Osteoblast (primary cell): ENCODE measurements at regions not wholly inside any gene's neighbourhood (a gene's known extent, or its start where the extent isn't known, plus 50 kb on each side); places are given as distances from the start of the nearest gene placed in this dataset.

ENCODE experiments used
- DNase-seq: peaks from one replicate; pipeline ENCODE4 v3.0.0; 2011; ENCODE audit warnings: low spot score, mixed read lengths; ENCODE audit not compliant: insufficient read length; ENCODE audit errors: missing footprints
- H2AFZ ChIP-seq: 2 replicates; pipeline ENCODE4 v1.6.0; 2011; ENCODE audit warnings: mild to moderate bottlenecking, low read length
- H3K27ac ChIP-seq: 2 replicates; pipeline ENCODE4 v1.5.1; 2011; ENCODE audit warnings: mild to moderate bottlenecking, low read depth, low read length, moderate library complexity
- H3K27me3 ChIP-seq: 2 replicates; pipeline ENCODE4 v1.6.0; 2012; ENCODE audit warnings: mild to moderate bottlenecking, control low read depth, inconsistent platforms, low read length, moderate library complexity; ENCODE audit not compliant: insufficient read depth
- H3K36me3 ChIP-seq: 2 replicates; pipeline ENCODE4 v1.5.1; 2011; ENCODE audit warnings: mild to moderate bottlenecking, low read length, control low read depth, moderate library complexity; ENCODE audit not compliant: insufficient read depth
- H3K4me1 ChIP-seq: 2 replicates; pipeline ENCODE4 v1.5.1; 2011; ENCODE audit warnings: mild to moderate bottlenecking, low read length, control low read depth, moderate library complexity; ENCODE audit not compliant: insufficient read depth
- H3K4me2 ChIP-seq: 2 replicates; pipeline ENCODE4 v1.6.0; 2011; ENCODE audit warnings: mild to moderate bottlenecking, low read length; ENCODE audit not compliant: insufficient read depth
- H3K4me3 ChIP-seq: fragments of 200-600 bp; sonication (generic); 3 replicates; pipeline ENCODE4 v1.5.1; 2012; ENCODE audit warnings: mild to moderate bottlenecking, low read length, inconsistent platforms; ENCODE audit not compliant: insufficient read depth
- H3K79me2 ChIP-seq: 2 replicates; pipeline ENCODE4 v1.6.0; 2012; ENCODE audit warnings: mild to moderate bottlenecking, low read length, control low read depth, inconsistent platforms; ENCODE audit not compliant: insufficient read depth
- H3K9me3 ChIP-seq: 2 replicates; pipeline ENCODE4 v1.5.1; 2011; ENCODE audit warnings: low read depth, low read length, control low read depth
- H4K20me1 ChIP-seq: 2 replicates; pipeline ENCODE4 v1.6.0; 2012; ENCODE audit warnings: mild to moderate bottlenecking, low read length, control low read depth; ENCODE audit not compliant: insufficient read depth
- CTCF ChIP-seq: IDR thresholded peaks from 2 replicates; pipeline ENCODE4 v1.5.1; 2011; ENCODE audit warnings: mild to moderate bottlenecking, low read depth, low read length, moderate library complexity; ENCODE audit errors: extremely low read depth

GRCh38 chr12:88408823-88409222 lies 171.4 kb downstream of the KITLG start:
- no peaks in the 10 kb centered on the region for H3K27me3 ChIP-seq
- no peaks in the 10 kb centered on the region for H3K4me1 ChIP-seq
- peaks cover 17% of the 10 kb centered on the region for H3K79me2 ChIP-seq
- H3K4me3 ChIP-seq, result no peak overlapping the region
- no peak overlapping the region for H2AFZ ChIP-seq
- TF ChIP-seq CTCF, result no peak
- no peaks in the 10 kb centered on the region for H3K36me3 ChIP-seq
- no peaks in the 10 kb centered on the region for H3K9me3 ChIP-seq
- H3K4me2 ChIP-seq, result no peak overlapping the region
- H4K20me1 ChIP-seq, result no peaks in the 10 kb centered on the region
- no peak for DNase-seq
- H3K27ac ChIP-seq, result no peak overlapping the region

- no peak for DNase-seq
- no peaks in the 10 kb centered on the region for H3K4me1 ChIP-seq
- H3K4me2 ChIP-seq, result no peak overlapping the region
- no peaks in the 10 kb centered on the region for H3K27me3 ChIP-seq
- no peaks in the 10 kb centered on the region for H4K20me1 ChIP-seq
- no peak overlapping the region for H3K27ac ChIP-seq
- H3K79me2 ChIP-seq, result peaks cover 19% of the 10 kb centered on the region
- no peaks in the 10 kb centered on the region for H3K36me3 ChIP-seq
- no peak overlapping the region for H3K4me3 ChIP-seq
- H3K9me3 ChIP-seq, result no peaks in the 10 kb centered on the region
- no peak overlapping the region for H2AFZ ChIP-seq
- no peak for TF ChIP-seq CTCF
Measured at GRCh38 chr12:88409257-88409656, 171.0 kb downstream of the KITLG start.

DNA sequence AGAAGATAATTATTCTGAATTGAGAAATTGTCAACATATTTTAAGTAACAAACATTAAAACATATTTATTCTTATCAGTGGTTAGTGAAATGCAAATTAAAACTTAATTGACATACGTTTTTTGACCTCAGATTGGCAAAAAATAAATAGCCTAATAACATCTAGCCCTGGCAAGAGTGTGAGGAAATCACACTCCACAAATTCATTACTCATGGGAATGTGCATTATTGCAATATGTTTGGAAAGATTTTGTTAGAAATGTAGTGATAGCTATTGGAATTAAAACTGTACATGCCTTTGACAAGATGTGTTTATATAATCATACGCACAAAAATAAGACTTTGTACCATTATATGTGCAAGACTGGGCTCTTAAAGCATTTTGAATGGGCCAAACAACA lies 168.6 kb downstream of the KITLG start:
- no peak overlapping the region for H3K4me3 ChIP-seq
- H3K79me2 ChIP-seq, result peaks cover 42% of the 10 kb centered on the region
- no peak for DNase-seq
- no peaks in the 10 kb centered on the region for H3K9me3 ChIP-seq
- H3K4me2 ChIP-seq, result no peak overlapping the region
- H3K36me3 ChIP-seq, result no peaks in the 10 kb centered on the region
- no peaks in the 10 kb centered on the region for H3K27me3 ChIP-seq
- no peak overlapping the region for H3K27ac ChIP-seq
- H4K20me1 ChIP-seq, result no peaks in the 10 kb centered on the region
- peaks cover 7% of the 10 kb centered on the region for H3K4me1 ChIP-seq
- no peak for TF ChIP-seq CTCF
- no peak overlapping the region for H2AFZ ChIP-seq

- Histone ChIP-seq H3K9me3 (no peaks in the 10 kb centered on the region), H3K4me1 (peaks cover 23% of the 10 kb centered on the region), H3K4me2 (no peak overlapping the region), H3K27me3 (no peaks in the 10 kb centered on the region), H3K4me3 (no peak overlapping the region), H3K36me3 (no peaks in the 10 kb centered on the region), H3K27ac (no peak overlapping the region), H3K79me2 (peaks cover 56% of the 10 kb centered on the region), H4K20me1 (no peaks in the 10 kb centered on the region), H2AFZ (no peak overlapping the region)
- no peak for TF ChIP-seq CTCF
- DNase-seq, result no peak
Measured at GRCh38 chr12:88413646-88414045, 166.6 kb downstream of the KITLG start.
